ENCODE measurements at regions not wholly inside any gene's neighbourhood (a gene's known extent, or its start where the extent isn't known, plus 50 kb on each side); places are given as distances from the start of the nearest gene placed in this dataset.
A peak's percentile ranks its signal among the peaks of the same experiment; 100 is the strongest.
"Not testable (repeated sequence)": the region's sequence is repeated elsewhere in the genome, so short reads cannot be mapped to it uniquely, and the experiment has no call there.

DNA sequence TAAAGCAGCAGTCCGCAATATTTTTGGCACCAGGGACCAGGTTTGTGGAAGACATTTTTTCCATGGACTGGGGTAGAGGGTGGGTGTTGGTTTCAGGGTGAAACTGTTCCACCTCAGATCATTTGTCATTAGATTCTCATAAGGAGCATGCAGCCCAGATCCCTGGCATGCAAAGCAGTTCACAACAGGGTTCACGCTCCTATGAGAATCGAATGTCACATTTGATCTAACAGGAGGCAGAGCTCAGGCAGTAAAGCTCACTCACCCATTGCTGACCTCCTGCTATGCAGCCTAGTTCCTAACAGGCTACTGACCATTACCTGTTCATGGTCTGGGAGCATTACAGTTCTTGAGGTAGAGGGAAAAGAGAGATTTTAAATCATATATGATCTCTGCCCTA is 241.5 kb upstream of the COX7C start:
- DNase-seq (ENCODE audit: low read depth, low spot score), result no peak

DNA sequence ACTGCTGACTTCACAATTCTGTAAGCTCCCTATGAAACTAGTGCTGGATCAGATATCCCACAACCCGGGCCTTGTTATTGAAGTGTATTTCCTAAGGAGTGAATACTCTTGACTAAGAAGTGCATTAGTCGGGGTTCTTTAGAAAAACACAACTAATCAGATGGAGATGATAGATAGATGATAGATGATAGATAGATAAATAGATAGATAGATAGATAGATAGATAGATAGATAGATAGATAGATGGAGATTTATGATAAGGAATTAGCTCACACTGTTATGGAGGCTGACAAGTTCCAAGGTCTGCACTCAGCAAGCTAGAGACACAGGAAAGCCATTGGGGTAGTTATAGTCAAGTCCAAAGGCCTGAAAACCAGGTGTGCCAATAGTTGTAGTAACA is 214.6 kb upstream of the COX7C start:
- DNase-seq (ENCODE audit: low read depth, low spot score), result no peak

DNA sequence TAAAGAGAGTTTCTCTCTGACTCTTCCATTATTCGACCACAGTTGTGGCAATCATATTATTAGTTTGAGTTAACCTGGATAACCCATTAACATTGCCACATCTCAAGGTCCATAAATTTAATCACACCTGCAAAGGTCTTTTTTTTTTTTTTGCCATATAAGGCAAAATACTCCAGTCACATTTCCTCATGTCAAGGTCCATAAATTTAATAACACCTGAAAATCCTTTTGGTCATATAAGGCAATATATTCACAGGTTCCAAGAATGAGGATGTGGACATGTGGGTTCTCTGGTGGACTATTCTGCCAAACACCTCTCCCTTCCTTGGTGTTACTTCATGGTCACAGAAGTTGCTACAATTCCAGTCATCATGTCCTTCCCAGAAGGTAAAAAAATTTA is 213.5 kb upstream of the COX7C start:
- no peak for DNase-seq (ENCODE audit: low read depth, low spot score)

DNA sequence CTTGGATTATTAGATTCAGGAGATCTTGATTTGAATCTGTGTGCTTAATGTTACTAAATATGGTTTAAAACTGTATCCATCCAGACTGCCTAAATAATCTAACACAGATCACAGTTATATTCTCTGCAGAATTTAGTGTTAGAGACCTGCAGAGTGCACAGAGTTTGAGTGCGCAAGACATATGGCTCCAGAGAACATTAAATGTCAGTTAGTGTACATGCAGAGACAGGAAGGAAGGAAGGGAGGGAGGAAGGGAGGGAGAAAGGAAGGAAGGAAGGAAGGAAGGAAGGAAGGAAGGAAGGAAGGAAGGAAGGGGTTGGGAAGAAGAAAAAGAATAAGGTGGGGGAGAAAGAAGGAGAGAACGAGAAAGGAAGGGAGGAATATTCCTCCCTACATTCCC is 210.0 kb upstream of the COX7C start:
- DNase-seq (ENCODE audit: low read depth, low spot score), result no peak

DNA sequence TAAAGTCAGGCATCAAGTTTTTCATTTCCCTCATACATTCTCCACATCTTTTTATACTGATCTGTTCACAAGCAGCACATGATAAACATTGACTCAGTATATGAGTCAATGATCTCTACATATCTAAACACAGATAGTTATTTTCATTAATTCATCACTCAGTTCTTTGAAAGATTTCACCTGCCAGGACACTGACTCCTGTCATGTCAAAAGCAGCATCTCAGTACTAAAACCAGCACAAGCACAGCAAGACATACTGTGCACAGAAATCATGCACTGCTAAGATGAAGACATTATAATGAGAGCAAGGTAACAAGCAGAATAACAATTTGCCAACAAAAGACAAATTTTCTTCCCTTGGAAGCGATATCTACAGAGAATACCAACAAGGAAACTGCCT is 206.1 kb upstream of the COX7C start:
- DNase-seq (ENCODE audit: low read depth, low spot score), result no peak

DNA sequence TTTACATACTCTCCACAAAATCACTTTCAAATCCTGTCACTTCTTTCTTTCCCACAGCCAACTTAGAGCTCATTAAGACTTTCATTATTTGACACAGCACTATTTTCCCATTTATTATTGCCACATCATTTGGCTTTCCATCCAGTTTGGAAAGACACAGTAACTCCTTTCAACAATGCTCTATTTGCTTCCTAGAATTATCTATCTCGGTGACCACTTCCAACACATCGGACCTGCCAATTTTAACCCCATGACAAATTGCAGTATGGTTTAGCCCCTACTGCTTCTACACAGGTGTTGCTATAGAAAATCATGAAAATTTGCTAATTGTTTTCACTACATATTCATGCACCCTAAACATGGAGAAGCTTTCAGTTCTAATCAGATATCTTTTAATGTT is 190.6 kb upstream of the COX7C start:
- DNase-seq (ENCODE audit: low read depth, low spot score), result no peak

DNA sequence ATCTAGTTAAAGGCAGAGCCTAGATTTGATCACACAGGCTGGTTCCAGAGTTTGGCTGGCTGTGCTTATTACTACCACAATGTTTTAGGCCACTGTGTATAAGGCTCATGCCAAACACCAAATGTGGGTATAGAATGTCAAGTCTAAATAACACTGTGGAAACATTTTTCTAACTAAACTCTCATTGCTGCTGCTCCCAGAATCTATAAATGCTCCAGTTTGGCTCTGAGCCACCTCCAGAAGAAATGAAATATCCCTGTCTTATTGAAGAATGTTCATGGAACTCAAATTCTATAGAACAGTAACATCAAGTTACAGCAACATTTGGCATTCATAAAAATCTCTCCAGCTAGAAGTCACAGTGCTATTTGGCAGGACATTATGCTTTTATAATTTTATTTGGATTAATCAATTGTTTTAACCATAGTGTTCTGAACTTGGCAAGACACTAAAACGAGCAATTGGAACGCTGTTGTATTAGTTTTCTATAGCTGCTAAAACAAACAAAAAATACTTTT is 178.1 kb upstream of the COX7C start:
- DNase-seq (ENCODE audit: low read depth, low spot score), result no peak

DNA sequence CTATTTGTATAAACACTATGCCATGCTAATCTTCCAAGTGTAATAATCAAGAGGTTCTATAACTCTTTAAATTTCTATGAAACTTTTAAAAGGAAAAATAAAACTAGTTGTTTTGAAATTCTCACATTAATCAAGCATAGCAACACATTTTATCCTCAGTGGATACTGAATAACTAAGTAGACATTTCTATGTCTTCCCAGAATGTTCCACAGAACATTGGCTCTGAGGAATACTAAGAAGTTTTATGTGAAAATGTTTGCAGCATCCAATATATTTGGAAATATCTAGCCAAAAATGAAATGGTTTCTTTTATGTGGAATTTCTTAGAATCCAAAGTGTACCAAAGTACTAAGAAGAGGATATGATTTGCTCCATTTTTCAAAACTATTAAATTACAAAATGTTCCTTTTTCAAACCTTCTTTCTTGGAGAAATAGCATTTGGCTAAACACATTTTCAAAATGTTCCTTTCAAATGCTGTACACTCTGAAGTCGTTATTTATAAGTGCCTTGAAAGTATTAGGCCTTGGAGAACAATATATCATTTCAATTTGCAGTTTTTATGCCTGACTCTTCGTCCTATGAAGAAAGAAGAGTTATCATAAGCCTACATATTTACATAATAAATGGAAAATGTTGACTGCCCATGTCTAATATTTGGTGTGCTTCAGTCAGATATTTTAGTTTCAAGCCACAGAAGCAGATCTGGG is 175.6 kb upstream of the COX7C start:
- DNase-seq (ENCODE audit: low read depth, low spot score), result no peak

DNA sequence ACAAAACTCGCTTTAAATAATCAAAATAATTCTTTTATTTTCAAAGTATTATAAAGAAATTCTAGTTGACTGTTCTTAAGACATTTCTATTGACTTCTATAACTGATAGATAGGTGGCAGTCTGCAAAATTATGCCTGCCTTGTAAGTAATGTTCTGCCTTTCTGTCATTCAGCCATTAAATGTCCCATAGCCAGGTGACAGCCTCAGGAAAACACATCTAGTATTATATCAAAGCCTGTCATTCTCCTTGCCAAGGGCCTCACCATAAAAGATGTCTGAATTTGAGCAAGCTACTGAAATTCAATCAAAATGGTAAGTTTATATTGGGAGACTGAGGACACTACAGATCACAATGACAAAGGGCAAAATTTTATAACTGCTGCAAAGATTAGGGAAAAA is 170.4 kb upstream of the COX7C start:
- DNase-seq (ENCODE audit: low read depth, low spot score), result no peak

DNA sequence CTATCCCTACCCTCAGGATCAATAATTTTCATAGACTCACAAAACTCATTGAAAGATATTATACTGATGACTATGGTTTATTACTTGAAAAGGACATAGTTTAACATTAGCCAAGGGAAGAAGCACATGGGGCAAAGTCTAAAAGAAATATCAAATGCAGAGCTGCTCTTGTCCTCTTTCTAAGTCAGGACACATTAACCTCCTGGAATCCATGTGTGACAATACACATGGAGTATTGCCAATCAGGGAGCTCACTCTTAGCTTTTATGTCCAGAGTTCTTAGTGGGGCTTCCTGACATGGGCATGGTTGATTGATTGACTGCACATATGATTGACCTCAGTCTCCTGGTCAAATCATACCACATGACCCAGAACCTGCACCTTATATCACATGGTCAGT is 165.5 kb upstream of the COX7C start:
- DNase-seq (ENCODE audit: low read depth, low spot score), result no peak

DNA sequence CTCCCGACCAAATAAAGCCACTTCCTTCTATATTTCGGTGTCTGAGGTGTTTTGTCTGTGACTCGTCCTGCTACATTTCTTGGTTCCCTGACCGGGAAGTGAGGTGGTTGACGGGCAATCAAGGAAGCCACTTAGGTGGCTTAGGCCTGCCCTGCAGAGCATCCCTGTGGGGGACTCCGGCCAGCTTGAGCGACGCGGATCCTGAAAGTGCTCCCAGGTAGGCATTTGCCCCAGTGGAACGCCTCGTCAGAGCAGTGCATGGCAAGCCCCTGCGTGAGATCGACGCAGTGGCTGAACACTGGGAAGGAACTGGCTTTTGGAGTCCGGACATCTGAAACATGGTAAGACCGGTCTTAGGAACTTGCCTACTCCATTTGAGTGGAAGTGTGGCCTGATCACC is 157.2 kb upstream of the COX7C start:
- DNase-seq (ENCODE audit: low read depth, low spot score), result no peak

DNA sequence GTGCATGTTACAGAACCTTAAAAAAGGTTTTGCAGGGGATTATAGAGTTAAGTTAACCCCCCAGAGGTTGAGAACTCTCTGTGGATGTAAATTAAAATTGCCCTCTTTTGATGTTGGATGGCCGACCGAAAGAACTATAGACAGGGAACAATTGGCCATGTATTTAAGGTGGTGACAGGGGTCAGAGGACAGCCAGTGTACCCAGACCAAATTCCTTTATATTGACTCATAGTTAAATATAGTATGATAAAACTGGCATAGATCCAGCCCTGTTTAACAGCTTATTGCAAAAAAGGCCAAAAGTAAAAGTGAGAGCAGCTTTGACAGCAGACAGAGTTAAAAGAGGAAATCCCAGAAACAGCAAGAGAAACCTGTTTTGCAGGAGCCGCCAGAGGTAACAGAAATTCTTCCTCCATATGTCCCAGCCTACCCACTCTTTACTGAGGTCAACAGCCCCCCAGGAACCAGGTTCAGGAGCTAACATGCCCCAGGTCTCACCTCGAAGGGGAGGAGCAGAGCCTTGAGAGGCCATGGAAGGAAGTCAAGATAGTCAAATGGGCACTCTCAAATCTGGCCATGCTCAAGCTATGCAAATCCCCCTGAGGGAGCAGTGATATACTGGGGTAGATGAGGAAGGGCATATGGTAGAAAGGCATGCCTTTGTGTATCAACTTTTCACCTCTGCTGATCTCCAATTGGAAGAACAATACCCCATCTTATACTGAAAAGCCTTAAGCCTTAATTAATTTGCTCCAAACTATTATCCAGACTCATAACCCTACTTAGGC is 156.4 kb upstream of the COX7C start:
- DNase-seq (ENCODE audit: low read depth, low spot score), result no peak

DNA sequence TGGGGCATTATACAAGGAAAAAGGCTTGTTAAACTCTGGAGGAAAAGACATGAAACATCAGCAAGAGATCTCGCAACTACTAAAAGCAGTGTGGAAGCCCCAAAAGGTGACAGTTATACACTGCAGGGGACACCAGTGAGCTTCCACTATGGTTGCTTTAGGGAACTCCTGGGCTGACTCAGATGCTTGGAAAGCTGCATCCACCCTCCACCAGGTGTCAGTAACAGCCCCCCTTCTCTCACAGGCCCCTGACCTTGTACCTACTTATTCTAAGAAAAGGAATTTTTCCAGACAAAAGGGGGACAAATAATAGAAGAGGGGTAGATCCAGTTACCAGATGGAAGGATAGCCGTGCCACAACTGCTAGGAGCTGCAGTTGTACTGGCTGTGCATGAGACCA is 154.4 kb upstream of the COX7C start:
- DNase-seq (ENCODE audit: low read depth, low spot score), result peak; percentile 45

DNA sequence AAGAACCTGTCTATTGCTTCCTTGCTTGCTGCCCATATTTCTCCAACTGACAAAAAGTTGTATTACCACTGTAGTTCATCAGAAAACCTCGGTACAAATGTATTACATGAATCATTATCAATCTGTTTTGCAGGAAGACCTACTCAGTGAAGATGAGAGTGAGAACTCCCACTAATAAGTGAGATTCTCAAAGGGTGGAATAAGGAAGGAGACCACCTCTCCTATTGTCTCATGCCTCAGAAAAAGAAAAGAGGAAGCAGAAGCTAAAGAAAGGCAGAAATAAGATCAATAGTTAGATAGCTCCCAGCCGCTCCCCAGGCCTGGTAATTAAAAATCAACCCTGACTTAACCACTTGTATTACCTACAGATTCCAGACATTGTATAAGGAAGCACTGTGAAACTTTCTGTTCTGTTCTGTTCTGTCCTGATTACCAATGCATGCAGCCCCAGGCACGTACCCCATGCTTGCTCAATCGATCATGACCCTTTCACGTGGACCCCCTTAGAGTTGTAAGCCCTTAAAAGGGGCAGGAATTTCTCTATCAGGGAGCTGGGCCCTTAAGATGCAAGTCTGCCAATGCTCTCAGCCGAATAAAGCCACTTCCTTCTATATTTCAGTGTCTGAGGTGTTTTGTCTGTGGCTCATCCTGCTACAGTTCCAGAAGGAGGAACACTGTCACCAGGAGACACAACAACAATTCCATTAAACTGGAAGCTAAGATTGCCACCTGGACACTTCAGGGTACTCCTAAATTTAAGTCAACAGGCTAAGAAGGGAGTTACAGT is 152.5 kb upstream of the COX7C start:
- DNase-seq (ENCODE audit: low read depth, low spot score), result no peak

DNA sequence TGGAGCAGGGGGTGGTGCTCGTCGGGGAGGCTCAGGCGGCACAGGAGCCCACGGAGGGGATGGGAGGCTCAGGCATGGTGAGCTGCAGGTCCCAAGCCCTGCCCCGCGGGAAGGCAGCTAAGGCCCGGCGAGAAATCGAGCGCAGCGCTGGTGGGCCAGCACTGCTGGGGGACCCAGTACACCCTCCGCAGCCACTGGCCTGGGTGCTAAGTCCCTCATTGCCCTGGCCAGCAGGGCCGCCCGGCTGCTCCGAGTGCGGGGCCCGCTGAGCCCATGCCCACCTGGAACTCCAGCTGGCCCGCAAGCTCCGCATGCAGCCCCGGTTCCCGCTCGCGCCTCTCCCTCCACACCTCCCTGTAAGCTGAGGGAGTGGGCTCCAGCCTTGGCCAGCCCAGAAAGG is 151.0 kb upstream of the COX7C start:
- not testable (repeated sequence) for DNase-seq (ENCODE audit: low read depth, low spot score)

DNA sequence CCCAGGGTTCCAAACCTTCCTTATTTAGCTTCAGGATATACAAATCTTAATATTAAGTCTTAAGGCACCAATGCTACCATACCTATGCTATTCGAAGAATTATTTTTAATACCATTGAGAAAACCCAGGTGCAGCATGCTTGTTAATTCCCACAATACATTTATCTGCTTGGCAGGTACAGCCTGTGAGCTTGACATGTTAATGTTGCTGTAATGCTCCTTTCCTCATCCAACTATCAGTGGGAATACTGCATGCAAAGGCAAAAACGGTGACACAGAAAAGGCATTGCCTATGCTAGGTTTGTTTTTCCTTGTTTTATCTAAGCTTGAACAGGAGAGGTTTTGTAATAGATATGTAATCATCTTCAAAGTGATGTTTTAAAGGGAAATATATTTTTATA is 135.7 kb upstream of the COX7C start:
- DNase-seq (ENCODE audit: low read depth, low spot score), result no peak

DNA sequence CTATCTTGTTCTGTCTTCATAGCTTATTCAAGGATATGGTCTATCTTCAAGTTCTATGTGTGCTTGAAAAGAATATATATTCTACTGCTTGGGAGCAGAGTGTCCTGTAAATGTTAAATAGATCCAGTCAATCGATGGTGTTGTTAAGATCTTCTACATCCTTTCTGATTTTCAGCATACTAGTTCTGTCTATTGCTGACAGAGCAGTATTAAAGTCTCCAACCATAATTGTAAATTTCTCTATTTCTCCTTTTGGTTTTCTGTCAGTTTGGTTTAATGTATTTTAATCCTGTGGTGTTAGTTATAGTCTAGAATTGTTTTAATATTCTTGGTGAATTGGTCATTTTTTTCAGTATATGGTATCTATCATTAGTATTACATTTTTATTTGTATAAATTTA is 124.0 kb upstream of the COX7C start:
- DNase-seq (ENCODE audit: low read depth, low spot score), result no peak

DNA sequence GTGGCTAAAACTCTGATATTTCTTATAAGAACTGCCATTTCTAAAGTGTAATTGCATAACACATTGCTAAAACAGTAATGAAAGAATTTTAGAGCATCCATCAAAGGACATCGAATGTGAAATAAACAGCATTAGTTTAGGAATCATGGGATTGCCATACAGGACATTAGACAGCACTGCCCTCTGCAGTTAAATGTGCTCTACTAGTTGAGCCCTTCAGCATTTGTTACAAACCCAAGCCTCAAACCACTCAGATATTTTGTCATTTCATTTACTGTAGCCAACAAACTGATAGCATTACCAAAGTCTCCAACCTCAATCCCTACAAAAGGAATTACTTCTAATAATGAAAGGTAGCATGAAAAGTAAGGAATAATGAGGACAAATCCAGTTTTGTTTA is 116.8 kb upstream of the COX7C start:
- no peak for DNase-seq (ENCODE audit: low read depth, low spot score)

DNA sequence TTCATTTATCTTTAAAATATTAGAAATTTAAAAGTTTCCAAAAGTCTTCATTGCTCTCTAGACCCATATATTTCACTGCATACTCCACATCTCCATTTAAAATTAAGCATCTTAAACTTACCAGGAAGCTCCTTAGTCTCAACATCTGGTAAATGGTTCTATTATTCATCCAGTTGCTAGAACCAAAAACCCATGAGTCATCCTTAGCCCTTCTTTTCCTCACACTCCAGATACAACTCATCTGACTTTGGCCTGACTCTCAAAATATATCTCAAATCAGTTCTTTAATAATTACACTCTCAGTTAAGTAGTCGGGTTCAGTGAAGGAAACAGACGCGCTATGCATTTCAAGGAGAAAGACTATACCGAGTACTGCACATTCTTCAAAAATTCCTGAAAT is 110.2 kb upstream of the COX7C start:
- no peak for DNase-seq (ENCODE audit: low read depth, low spot score)

DNA sequence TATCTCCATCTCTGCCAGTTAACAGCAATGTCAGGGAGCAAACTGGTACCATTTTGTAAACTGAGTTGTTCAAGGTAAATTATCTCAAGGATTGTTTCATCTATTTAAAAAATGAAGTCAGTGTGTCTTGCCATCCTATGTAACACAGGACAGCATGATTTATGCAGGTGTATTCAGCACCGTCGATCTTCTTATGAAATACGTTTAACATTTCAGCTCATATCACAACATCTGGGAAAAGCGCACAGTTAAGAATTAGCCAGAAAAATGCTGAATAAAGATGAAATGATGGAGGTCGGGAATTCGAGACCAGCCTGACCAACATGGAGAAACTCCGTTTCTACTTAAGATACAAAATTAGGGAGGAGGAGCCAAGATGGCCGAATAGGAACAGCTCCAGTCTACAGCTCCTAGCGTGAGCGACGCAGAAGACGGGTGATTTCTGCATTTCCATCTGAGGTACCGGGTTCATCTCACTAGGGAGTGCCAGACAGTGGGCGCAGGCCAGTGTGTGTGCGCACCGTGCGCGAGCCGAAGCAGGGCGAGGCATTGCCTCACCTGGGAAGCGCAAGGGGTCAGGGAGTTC is 107.3 kb upstream of the COX7C start:
- DNase-seq (ENCODE audit: low read depth, low spot score), result not testable (repeated sequence)

DNA sequence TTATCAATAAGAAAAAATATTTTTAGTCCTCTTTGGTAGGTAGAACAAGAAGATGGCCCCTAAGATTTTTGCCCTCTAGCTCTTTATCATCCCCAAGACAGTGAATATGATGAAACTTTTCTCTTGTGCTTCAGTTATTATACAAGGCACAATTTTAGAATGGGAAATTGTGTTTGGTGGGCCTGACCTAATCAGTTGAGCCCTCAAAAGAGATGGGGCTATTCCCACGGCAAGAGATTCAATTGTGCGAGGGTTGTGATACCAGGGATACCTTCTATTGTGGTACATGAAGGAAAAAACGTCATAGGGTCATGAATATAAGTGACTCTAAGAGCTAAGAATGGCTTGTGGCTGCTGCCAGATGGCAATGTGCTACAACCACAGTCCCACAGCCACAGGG is 94.0 kb upstream of the COX7C start:
- no peak for DNase-seq (ENCODE audit: low read depth, low spot score)

DNA sequence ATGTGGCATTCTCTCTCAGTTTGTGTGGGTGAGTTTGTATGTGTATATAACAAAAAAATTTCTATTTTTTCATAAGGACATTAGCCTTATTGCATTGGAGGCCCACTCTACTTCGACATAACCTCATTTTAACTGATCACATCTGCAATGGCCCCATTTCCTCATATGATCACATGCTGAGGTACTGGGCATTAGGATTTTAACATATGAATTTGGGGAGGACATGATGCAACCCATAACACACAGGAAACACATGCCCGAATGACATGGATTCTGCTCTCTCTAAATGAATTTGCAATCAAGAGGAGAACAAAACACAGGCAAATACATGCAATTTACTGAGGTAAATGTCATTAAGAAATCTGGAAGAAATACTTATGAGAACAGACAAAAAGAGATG is 92.1 kb upstream of the COX7C start:
- DNase-seq (ENCODE audit: low read depth, low spot score), result no peak

All from iPS DF 19.7 (cell line).